ENCODE measurements at regions not wholly inside any gene's neighbourhood (a gene's known extent, or its start where the extent isn't known, plus 50 kb on each side); places are given as distances from the start of the nearest gene placed in this dataset.
"Not testable (repeated sequence)": the region's sequence is repeated elsewhere in the genome, so short reads cannot be mapped to it uniquely, and the experiment has no call there.

DNA sequence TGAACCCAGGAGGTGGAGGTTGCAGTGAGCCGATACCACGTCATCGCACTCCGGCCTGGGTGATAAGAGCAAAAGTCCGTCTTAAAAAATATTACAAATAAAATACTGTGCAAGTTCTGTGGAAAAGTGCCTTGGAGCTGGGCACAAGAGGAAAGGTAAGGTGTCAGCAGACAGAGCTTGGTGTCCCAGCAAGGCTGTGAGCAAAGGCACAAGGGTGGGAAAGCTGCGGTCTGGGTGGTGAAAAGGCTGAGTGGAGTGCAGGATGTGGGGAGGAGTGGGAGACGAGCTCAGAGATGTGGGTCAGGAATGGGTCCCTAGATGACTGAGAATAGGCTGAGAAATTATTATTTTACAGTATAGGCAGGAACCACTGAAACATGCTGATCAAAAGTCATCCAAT, 150.6 kb downstream of the RHOU start:
- Histone ChIP-seq H3K9me3 (no peaks in the 10 kb centered on the region), H3K4me3 (ENCODE audit: low read depth, low read length) (no peak overlapping the region), H3K27me3 (no peaks in the 10 kb centered on the region), H3K36me3 (no peaks in the 10 kb centered on the region), H3K4me1 (peaks cover 26% of the 10 kb centered on the region)
- DNase-seq: no peak
- TF ChIP-seq, protein P1, sequence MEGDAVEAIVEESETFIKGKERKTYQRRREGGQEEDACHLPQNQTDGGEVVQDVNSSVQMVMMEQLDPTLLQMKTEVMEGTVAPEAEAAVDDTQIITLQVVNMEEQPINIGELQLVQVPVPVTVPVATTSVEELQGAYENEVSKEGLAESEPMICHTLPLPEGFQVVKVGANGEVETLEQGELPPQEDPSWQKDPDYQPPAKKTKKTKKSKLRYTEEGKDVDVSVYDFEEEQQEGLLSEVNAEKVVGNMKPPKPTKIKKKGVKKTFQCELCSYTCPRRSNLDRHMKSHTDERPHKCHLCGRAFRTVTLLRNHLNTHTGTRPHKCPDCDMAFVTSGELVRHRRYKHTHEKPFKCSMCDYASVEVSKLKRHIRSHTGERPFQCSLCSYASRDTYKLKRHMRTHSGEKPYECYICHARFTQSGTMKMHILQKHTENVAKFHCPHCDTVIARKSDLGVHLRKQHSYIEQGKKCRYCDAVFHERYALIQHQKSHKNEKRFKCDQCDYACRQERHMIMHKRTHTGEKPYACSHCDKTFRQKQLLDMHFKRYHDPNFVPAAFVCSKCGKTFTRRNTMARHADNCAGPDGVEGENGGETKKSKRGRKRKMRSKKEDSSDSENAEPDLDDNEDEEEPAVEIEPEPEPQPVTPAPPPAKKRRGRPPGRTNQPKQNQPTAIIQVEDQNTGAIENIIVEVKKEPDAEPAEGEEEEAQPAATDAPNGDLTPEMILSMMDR (IDR thresholded peaks at IDR 0.05; ENCODE audit: low read depth, low read length): no peak

DNA sequence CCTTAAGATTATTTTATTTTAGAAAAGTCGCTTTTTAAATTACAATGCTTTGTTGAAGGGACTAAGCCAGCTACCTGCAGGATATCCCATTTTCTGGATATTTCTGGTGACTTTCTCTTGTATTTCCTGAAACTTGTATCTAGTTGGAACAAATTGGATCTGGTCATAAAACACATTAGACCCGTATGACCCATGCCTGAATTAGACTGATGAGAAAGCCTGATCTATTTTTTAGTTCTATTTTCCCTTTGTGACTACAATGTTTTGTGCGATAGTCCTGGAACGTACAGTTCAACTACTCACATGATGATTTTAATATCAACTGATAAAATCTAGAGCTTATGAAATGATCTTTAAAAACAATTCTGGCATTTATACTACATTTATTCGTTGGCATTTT, 151.8 kb downstream of the RHOU start:
- Histone ChIP-seq H3K9me3 (no peaks in the 10 kb centered on the region), H3K36me3 (no peaks in the 10 kb centered on the region), H3K4me3 (ENCODE audit: low read depth, low read length) (no peak overlapping the region), H3K4me1 (peaks cover 24% of the 10 kb centered on the region), H3K27me3 (no peaks in the 10 kb centered on the region)
- TF ChIP-seq, protein P1 (IDR thresholded peaks at IDR 0.05; ENCODE audit: low read depth, low read length): no peak
- DNase-seq: no peak

DNA sequence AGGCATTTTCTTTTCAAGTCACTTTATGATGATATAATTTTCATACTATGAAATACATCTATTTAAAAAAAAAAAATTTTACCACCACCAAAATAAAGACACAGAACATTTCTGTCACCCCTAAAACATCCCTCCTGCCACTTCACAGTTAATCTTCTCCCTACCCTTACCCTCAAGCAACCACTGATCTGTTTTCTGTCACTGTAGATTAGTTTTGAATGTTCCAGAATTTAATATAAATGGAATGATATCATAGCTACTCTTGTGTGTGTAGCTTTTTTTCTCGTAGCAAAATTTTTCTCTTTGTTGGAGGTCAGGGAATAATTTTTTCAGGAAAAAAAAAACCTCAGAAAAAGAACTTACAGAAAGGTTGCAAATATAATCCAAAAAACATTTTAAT, 152.7 kb downstream of the RHOU start:
- peak overlapping the region; percentile 6; the same call in 1 of the 2 replicates for H3K4me3 ChIP-seq (ENCODE audit: low read depth, low read length)
- no peaks in the 10 kb centered on the region for H3K27me3 ChIP-seq
- no peak for DNase-seq
- H3K36me3 ChIP-seq: no peaks in the 10 kb centered on the region
- H3K4me1 ChIP-seq: peaks cover 15% of the 10 kb centered on the region
- TF ChIP-seq, protein P1 (IDR thresholded peaks at IDR 0.05; ENCODE audit: low read depth, low read length): no peak
- H3K9me3 ChIP-seq: no peaks in the 10 kb centered on the region

DNA sequence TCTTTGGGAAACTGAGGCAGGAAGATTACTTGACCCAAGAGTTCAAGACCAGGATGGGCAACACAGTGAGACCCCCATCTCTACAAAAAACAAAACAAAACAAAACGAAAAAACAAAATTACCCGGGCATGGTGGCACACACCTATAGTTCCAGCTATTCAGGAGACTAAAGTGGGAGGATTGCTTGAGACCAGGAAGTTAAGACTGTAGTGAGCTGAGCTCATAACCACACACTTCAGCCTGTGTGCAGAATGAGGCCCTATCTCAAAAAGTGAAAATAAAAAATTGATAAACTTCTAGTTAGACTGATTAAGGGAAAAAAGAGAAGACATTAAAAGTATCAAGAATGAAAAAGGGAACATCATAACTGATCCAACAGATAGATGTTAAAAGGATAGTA, 154.0 kb downstream of the RHOU start:
- TF ChIP-seq, protein P1 (IDR thresholded peaks at IDR 0.05; ENCODE audit: low read depth, low read length): no peak

DNA sequence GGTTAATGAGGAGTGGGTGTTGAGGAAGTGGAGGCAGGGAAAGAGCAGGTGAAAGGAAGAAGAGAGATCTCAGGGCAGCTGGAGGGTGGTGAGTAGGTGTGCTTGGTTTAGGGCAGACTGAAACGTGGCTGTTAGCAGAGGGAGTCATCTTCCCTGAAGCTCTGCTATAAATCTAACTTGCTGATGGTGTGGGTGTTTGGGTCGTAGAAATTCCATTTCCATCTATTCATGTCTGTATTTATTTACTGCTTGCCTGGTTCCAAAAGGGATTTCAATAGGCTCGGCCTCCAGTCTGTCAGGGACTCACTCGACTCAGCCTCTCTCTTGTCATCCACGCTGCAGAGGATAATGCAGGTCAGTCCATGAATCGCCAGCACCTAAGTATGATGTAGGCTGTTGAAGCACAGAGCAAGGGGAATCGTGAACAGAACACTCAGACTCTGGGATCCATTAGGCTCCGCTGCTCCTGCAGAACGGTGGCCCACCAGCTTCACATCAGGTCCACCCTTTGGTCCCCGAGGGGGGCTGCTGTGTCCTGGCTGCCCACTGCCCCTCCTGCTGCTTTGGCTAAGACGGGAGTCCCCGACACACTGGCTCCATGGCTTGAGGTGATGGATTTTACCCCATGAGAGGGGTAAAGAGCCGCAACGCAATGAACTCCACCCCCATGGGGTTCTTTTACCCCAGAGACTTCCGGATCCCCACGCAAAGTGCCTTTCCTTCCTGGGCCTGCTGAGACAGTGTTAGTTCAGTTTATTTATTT, 156.2 kb downstream of the RHOU start:
- H3K4me1 ChIP-seq: peaks cover 15% of the 10 kb centered on the region
- H3K4me3 ChIP-seq (ENCODE audit: low read depth, low read length): no peak overlapping the region
- TF ChIP-seq, protein P1 (IDR thresholded peaks at IDR 0.05; ENCODE audit: low read depth, low read length): no peak
- H3K27me3 ChIP-seq: no peaks in the 10 kb centered on the region
- DNase-seq: no peak
- H3K9me3 ChIP-seq: no peaks in the 10 kb centered on the region
- no peaks in the 10 kb centered on the region for H3K36me3 ChIP-seq

More for the DNA sequence above, 154.0 kb downstream of the RHOU start:
- Histone ChIP-seq H3K4me1 (peaks cover 15% of the 10 kb centered on the region), H3K4me3 (ENCODE audit: low read depth, low read length) (no peak overlapping the region), H3K27me3 (no peaks in the 10 kb centered on the region), H3K36me3 (no peaks in the 10 kb centered on the region), H3K9me3 (no peaks in the 10 kb centered on the region)
- no peak for DNase-seq

DNA sequence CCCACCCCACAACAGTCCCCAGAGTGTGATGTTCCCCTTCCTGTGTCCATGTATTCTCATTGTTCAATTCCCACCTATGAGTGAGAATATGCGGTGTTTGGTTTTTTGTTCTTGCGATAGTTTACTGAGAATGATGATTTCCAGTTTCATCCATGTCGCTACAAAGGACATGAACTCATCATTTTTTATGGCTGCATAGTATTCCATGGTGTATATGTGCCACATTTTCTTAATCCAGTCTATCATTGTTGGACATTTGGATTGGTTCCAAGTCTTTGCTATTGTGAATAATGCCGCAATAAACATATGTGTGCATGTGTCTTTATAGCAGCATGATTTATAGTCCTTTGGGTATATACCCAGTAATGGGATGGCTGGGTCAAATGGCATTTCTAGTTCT, 156.9 kb downstream of the RHOU start:
- H3K27me3 ChIP-seq; H3K9me3 ChIP-seq; DNase-seq; H3K36me3 ChIP-seq; H3K4me3 ChIP-seq (ENCODE audit: low read depth, low read length): not testable (repeated sequence)
- peaks cover 12% of the 10 kb centered on the region for H3K4me1 ChIP-seq

Data from BE2C (cell line).